GM13977 (cell line): ENCODE measurements at regions not wholly inside any gene's neighbourhood (a gene's known extent, or its start where the extent isn't known, plus 50 kb on each side); places are given as distances from the start of the nearest gene placed in this dataset.
"Not testable (repeated sequence)": the region's sequence is repeated elsewhere in the genome, so short reads cannot be mapped to it uniquely, and the experiment has no call there.

Experiments used
- DNase-seq: peaks from one replicate; pipeline ENCODE4 v3.0.0; 2012; ENCODE audit warnings: low spot score
- in situ Hi-C: fragments of 300-500 bp; cut with MboI; formaldehyde crosslinking; loops from one replicate; pipeline ENCODE4 v1.12.0; 2022; ENCODE audit warnings: low sequenced_read_pairs, low pct_unique_long_range_greater_than_20kb, mixed read lengths, inconsistent platforms; ENCODE audit not compliant: unreplicated experiment
- TF ChIP-seq, protein P1 (sequence below): IDR thresholded peaks from 2 replicates; pipeline ENCODE4 v1.5.1; 2012; ENCODE audit warnings: mild to moderate bottlenecking, control low read depth; ENCODE audit not compliant: insufficient read depth; ENCODE audit errors: extremely low read depth, missing control alignments

DNA sequence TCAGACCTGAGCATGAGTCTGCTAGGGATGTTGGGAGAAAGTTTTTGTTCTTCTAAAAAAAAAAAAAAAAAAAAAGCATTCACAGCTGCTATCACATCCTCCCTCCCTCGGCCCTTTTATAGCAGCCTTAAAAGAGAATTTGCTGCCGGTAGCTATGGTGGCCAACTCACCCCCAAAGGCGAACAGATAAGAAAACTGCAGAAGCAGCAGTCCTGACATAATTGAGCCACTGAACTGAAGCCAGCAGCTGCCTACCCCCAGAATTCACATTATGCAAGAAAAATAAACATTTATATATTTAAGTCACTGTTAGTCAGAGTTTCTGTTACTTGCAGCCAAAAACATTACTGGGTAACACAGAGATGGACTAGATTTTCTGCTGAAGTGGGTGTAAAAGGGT is 124.3 kb upstream of the SMARCA2 start:
- in situ Hi-C loops, result no loop called here
- no peak for DNase-seq
- TF ChIP-seq, protein P1, sequence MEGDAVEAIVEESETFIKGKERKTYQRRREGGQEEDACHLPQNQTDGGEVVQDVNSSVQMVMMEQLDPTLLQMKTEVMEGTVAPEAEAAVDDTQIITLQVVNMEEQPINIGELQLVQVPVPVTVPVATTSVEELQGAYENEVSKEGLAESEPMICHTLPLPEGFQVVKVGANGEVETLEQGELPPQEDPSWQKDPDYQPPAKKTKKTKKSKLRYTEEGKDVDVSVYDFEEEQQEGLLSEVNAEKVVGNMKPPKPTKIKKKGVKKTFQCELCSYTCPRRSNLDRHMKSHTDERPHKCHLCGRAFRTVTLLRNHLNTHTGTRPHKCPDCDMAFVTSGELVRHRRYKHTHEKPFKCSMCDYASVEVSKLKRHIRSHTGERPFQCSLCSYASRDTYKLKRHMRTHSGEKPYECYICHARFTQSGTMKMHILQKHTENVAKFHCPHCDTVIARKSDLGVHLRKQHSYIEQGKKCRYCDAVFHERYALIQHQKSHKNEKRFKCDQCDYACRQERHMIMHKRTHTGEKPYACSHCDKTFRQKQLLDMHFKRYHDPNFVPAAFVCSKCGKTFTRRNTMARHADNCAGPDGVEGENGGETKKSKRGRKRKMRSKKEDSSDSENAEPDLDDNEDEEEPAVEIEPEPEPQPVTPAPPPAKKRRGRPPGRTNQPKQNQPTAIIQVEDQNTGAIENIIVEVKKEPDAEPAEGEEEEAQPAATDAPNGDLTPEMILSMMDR, result no peak

DNA sequence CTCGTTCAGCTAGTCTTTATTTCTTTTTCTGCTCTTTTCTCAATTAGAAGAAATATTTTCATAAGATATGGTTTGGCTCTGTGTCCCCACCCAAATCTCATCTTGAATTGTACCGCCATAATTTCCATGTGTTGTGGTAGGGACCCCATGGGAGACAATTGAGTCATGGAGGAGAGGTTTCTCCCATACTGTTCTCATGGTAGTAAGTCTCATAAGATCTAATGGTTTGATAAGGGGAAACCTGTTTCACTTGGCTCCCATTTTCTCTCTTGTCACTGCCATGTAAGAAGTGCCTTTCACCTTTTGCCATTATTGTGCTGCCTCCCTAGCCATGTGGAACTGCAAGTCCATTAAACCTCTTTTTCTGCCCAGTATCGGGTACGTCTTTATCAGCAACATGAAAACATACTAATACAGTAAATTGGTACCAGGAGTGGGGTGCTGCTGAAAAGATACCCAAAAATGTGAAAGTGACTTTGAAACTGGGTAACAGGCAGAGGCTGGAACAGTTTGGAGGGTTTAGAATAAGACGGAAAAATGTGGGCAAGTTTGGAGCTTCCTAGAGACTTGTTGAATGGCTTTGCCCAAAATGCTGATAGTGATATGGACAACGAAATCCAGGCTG is 112.0 kb upstream of the SMARCA2 start:
- in situ Hi-C loops, DNase-seq: not testable (repeated sequence)

DNA sequence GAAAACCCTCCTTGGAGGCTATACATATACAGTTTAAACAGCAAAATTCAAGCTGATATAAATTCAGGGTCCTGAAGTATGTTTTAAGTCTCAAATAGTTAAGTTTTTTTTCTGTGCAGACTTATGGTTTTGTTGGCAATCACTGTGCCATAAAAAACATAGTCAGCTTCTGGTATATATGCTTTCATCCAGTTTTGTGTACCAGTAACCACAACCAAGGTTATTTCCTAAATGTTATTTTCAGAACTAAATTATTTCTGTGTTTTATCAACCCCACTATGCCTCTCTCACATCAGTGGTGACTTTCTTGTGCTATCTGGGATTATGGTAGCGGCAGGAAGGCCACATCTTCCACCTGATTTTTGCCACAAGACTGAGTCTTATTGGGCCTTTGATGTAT is 107.7 kb upstream of the SMARCA2 start:
- no peak for DNase-seq
- TF ChIP-seq, protein P1, result no peak
- in situ Hi-C loops, result no loop called here

- no peak for DNase-seq
- in situ Hi-C loops, result no loop called here
- TF ChIP-seq, protein P1, result no peak
Measured at GRCh38 chr9:1909322-1909721, 105.8 kb upstream of the SMARCA2 start.

- in situ Hi-C loops, result no loop called here
- TF ChIP-seq, protein P1, result no peak
- no peak for DNase-seq
Measured at GRCh38 chr9:1910269-1910811, 104.8 kb upstream of the SMARCA2 start.

DNA sequence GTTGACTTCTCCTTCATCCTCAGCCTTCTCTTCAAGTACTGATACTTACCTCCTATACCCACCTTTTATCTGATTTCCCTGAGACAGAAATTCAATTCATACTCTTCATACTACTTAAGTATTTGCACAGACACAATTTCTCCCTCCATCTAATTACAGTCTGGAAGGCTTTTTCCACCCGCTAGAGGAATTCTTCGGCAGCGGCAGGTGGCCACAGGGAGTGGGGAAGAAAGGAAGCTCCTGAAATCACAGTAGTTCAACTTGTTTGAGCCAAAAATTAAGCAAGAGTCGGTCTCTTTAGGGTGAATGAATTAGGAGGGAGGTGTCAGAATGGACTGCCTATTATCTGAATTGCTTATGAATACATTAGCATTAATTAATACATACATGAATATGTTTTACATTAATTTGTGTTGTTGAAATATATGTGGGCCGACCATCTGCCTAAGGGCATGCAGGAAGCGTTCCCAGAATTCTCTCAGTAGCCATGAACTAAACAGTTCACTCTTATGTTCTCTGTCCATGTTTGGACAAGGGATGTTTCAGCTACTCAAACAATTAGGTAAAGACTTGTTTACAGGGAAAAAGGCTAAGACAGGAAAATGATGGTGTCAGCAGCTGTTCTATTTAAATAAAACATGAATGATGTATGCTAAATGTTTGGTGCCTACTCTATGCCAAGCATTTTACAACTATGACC is 101.4 kb upstream of the SMARCA2 start:
- DNase-seq, result no peak
- TF ChIP-seq, protein P1, result no peak

DNA sequence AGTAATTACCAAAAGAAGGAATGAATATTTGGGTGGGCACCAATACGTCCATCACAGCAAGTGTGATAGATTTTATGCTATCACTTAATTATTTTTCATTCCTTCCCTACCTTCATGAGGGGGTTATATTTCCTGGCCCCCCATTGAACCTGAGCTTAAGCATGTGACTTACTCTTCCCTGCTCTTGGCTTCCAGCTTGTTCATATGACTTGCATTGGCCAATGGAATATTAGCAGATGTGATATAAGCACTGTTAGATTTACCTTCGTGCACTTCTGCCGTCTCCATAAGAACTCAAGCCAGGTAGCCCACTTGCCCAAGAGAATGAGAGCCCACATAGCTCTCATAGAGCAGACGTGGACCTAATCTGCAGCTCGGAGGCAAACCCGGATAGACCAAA is 99.1 kb upstream of the SMARCA2 start:
- in situ Hi-C loops, result no loop called here
- no peak for DNase-seq
- TF ChIP-seq, protein P1, result no peak

More for the DNA sequence above, 101.4 kb upstream of the SMARCA2 start:
- in situ Hi-C loops, result no loop called here
